ENCODE measurements at regions not wholly inside any gene's neighbourhood (a gene's known extent, or its start where the extent isn't known, plus 50 kb on each side); places are given as distances from the start of the nearest gene placed in this dataset.

GRCh38 chr6:63066055-63066704 lies 145.1 kb upstream of the FKBP1C start:
- TF ChIP-seq CTCF (optimal IDR thresholded peaks at IDR 0.05 in 1 of 3, IDR thresholded peaks at IDR 0.05 in 1 of 3, conservative IDR thresholded peaks at IDR 0.05 in 1 of 3; ENCODE audit: extremely low read depth in 1 of 3, insufficient read depth in 2 of 3, low read length in 3 of 3) (peak in 1 of 3 experiments; percentile 7), EZH2 (IDR thresholded peaks at IDR 0.05; ENCODE audit: low read length) (no peak)
